ENCODE measurements at regions not wholly inside any gene's neighbourhood (a gene's known extent, or its start where the extent isn't known, plus 50 kb on each side); places are given as distances from the start of the nearest gene placed in this dataset.

GRCh38 chr22:49499433-49500075 lies 328.1 kb downstream of the BRD1 start:
- TF ChIP-seq CTCF (IDR thresholded peaks at IDR 0.05; ENCODE audit: low read depth, low read length, poor library complexity, severe bottlenecking), result no peak
- no peak for TF ChIP-seq EZH2phosphoT487 (IDR thresholded peaks at IDR 0.05; ENCODE audit: borderline replicate concordance, low read length)
